IMR-90 (cell line): ENCODE measurements at regions not wholly inside any gene's neighbourhood (a gene's known extent, or its start where the extent isn't known, plus 50 kb on each side); places are given as distances from the start of the nearest gene placed in this dataset.

Experiments used
- ELK1 ChIP-seq: fragments of 150-350 bp; IDR thresholded peaks from 2 replicates; pipeline ENCODE4 v1.6.1; 2016; ENCODE audit warnings: low read depth, mild to moderate bottlenecking, low read length, moderate library complexity, borderline replicate concordance
- FOS ChIP-seq: fragments of 150-350 bp; IDR thresholded peaks from 2 replicates; pipeline ENCODE4 v1.6.1; 2016; ENCODE audit warnings: low read depth, low read length
- MAFK ChIP-seq: IDR thresholded peaks from 2 replicates; pipeline ENCODE4 v1.6.1; 2012; ENCODE audit warnings: low read depth, low read length, improper control_type of control experiment
- RAD21 ChIP-seq: IDR thresholded peaks from 2 replicates; pipeline ENCODE4 v1.6.1; 2012; ENCODE audit warnings: low read length, improper control_type of control experiment
- RFX5 ChIP-seq: IDR thresholded peaks from 2 replicates; pipeline ENCODE4 v1.8.0; 2012; ENCODE audit warnings: low read depth, mild to moderate bottlenecking, low read length, moderate library complexity
- TF ChIP-seq, protein P1 (sequence below): conservative IDR thresholded peaks from 2 replicates; pipeline ENCODE4 v1.5.1; 2012; ENCODE audit warnings: mild to moderate bottlenecking, low read depth, low read length, improper control_type of control experiment

GRCh38 chr18:7438646-7439045, 128.5 kb upstream of the PTPRM start:
- TF ChIP-seq ELK1 (no peak), MAFK (no peak), RFX5 (no peak), RAD21 (no peak), FOS (no peak)
- TF ChIP-seq, protein P1, sequence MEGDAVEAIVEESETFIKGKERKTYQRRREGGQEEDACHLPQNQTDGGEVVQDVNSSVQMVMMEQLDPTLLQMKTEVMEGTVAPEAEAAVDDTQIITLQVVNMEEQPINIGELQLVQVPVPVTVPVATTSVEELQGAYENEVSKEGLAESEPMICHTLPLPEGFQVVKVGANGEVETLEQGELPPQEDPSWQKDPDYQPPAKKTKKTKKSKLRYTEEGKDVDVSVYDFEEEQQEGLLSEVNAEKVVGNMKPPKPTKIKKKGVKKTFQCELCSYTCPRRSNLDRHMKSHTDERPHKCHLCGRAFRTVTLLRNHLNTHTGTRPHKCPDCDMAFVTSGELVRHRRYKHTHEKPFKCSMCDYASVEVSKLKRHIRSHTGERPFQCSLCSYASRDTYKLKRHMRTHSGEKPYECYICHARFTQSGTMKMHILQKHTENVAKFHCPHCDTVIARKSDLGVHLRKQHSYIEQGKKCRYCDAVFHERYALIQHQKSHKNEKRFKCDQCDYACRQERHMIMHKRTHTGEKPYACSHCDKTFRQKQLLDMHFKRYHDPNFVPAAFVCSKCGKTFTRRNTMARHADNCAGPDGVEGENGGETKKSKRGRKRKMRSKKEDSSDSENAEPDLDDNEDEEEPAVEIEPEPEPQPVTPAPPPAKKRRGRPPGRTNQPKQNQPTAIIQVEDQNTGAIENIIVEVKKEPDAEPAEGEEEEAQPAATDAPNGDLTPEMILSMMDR: no peak
